GM23338 (cell line): ENCODE measurements at regions not wholly inside any gene's neighbourhood (a gene's known extent, or its start where the extent isn't known, plus 50 kb on each side); places are given as distances from the start of the nearest gene placed in this dataset.

Experiments used
- CREB1 ChIP-seq: fragments of 250-450 bp; sonication (Bioruptor Pico); IDR thresholded peaks from 2 replicates; pipeline ENCODE4 v1.5.0; 2020; ENCODE audit warnings: low read depth, mild to moderate bottlenecking, moderate library complexity
- ETS1 ChIP-seq: IDR thresholded peaks from 2 replicates; pipeline ENCODE4 v1.6.1; 2016; ENCODE audit warnings: antibody characterized with exemption
- EZH2 ChIP-seq: fragments of 200-600 bp; sonication (generic); IDR thresholded peaks from one replicate; pipeline ENCODE4 v1.8.0; 2017; ENCODE audit warnings: antibody characterized with exemption, mild to moderate bottlenecking, low read depth; ENCODE audit not compliant: unreplicated experiment
- EZH2phosphoT487 ChIP-seq: fragments of 200-600 bp; sonication (generic); IDR thresholded peaks from one replicate; pipeline ENCODE4 v1.8.1; 2018; ENCODE audit warnings: antibody characterized with exemption; ENCODE audit not compliant: unreplicated experiment
- JUNB ChIP-seq: IDR thresholded peaks from one replicate; pipeline ENCODE4 v1.6.1; 2016; ENCODE audit warnings: antibody characterized with exemption; ENCODE audit not compliant: unreplicated experiment
- NANOG ChIP-seq: IDR thresholded peaks from 2 replicates; pipeline ENCODE4 v1.6.1; 2016; ENCODE audit warnings: antibody characterized with exemption, borderline replicate concordance
- POLR2AphosphoS5 ChIP-seq: IDR thresholded peaks from 2 replicates; pipeline ENCODE4 v1.6.1; 2016; ENCODE audit warnings: antibody characterized with exemption, low read depth
- STAT1 ChIP-seq: IDR thresholded peaks from one replicate; pipeline ENCODE4 v1.6.1; 2016; ENCODE audit warnings: antibody characterized with exemption; ENCODE audit not compliant: unreplicated experiment
- ZNF114 ChIP-seq: fragments of 250-450 bp; sonication (Bioruptor Pico); IDR thresholded peaks from 2 replicates; pipeline ENCODE4 v1.5.0; 2020; ENCODE audit warnings: mild to moderate bottlenecking, moderate library complexity
- ZNF331 ChIP-seq: fragments of 250-450 bp; sonication (Bioruptor Pico); IDR thresholded peaks from 2 replicates; pipeline ENCODE4 v1.5.0; 2020; ENCODE audit warnings: low read depth, mild to moderate bottlenecking, moderate library complexity
- ZNF462 ChIP-seq: fragments of 250-450 bp; sonication (Bioruptor Pico); IDR thresholded peaks from 2 replicates; pipeline ENCODE4 v1.5.0; 2020; ENCODE audit warnings: mild to moderate bottlenecking, moderate library complexity
- TF ChIP-seq, protein P1 (sequence below), 2 experiments: fragments of 200-600 bp in 1 of 2; sonication (generic) in 1 of 2; conservative IDR thresholded peaks; 2 replicates each; pipeline versions ENCODE4 v1.5.1 to v1.6.1; 2016 to 2017; ENCODE audit warnings: antibody characterized with exemption in 2 of 2, low read depth in 2 of 2, mild to moderate bottlenecking in 2 of 2, moderate library complexity in 1 of 2
- TF ChIP-seq, protein P2 (sequence below): IDR thresholded peaks from one replicate; pipeline ENCODE4 v1.6.1; 2018; ENCODE audit warnings: antibody characterized with exemption; ENCODE audit not compliant: unreplicated experiment

DNA sequence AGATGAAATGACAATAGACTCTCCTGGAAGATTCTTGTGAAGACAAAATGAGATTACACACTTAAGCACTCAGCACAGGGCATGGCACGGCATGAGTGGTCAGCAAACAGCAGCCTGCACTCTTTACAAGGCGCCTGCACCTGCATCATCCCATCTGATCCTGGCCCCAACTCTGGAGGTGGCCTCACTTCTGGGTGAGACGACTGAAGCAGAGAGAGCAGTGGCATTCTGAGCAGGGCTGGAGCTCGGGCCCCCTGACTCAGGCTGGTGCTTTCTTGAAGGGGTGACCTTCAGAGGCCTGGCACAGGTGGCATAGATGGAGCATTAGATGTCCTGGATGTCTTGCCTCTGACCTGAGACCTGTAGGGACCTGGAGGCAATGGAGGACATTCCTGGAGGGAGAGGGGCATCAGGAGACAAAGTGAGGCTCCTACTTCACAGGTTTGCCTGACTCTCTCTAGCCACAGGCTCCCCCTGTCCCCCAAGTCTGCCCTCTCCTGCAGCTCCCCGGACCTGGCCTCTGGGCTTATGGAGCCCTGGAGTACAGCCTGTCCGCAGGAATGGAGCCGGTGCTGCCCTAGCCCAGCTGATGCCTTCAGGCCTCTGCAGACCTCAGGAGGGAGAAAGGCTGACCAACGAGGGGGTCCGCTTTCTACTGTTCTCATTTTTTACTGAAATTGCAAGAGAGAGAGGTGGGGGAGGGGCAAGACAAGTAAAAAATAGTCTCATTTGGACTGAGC is 65.5 kb upstream of the THY1 start:
- TF ChIP-seq, protein P1, sequence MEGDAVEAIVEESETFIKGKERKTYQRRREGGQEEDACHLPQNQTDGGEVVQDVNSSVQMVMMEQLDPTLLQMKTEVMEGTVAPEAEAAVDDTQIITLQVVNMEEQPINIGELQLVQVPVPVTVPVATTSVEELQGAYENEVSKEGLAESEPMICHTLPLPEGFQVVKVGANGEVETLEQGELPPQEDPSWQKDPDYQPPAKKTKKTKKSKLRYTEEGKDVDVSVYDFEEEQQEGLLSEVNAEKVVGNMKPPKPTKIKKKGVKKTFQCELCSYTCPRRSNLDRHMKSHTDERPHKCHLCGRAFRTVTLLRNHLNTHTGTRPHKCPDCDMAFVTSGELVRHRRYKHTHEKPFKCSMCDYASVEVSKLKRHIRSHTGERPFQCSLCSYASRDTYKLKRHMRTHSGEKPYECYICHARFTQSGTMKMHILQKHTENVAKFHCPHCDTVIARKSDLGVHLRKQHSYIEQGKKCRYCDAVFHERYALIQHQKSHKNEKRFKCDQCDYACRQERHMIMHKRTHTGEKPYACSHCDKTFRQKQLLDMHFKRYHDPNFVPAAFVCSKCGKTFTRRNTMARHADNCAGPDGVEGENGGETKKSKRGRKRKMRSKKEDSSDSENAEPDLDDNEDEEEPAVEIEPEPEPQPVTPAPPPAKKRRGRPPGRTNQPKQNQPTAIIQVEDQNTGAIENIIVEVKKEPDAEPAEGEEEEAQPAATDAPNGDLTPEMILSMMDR (conservative IDR thresholded peaks at IDR 0.05; ENCODE audit: low read depth in 2 of 2): no peak
- TF ChIP-seq ZNF331 (CRISPR knock-in tag): no peak
- TF ChIP-seq, protein P2, sequence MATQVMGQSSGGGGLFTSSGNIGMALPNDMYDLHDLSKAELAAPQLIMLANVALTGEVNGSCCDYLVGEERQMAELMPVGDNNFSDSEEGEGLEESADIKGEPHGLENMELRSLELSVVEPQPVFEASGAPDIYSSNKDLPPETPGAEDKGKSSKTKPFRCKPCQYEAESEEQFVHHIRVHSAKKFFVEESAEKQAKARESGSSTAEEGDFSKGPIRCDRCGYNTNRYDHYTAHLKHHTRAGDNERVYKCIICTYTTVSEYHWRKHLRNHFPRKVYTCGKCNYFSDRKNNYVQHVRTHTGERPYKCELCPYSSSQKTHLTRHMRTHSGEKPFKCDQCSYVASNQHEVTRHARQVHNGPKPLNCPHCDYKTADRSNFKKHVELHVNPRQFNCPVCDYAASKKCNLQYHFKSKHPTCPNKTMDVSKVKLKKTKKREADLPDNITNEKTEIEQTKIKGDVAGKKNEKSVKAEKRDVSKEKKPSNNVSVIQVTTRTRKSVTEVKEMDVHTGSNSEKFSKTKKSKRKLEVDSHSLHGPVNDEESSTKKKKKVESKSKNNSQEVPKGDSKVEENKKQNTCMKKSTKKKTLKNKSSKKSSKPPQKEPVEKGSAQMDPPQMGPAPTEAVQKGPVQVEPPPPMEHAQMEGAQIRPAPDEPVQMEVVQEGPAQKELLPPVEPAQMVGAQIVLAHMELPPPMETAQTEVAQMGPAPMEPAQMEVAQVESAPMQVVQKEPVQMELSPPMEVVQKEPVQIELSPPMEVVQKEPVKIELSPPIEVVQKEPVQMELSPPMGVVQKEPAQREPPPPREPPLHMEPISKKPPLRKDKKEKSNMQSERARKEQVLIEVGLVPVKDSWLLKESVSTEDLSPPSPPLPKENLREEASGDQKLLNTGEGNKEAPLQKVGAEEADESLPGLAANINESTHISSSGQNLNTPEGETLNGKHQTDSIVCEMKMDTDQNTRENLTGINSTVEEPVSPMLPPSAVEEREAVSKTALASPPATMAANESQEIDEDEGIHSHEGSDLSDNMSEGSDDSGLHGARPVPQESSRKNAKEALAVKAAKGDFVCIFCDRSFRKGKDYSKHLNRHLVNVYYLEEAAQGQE: no peak
- no peak for TF ChIP-seq EZH2
- TF ChIP-seq POLR2AphosphoS5: no peak
- TF ChIP-seq NANOG: no peak
- no peak for TF ChIP-seq EZH2phosphoT487
- TF ChIP-seq CREB1 (CRISPR knock-in tag): no peak
- no peak for TF ChIP-seq STAT1
- TF ChIP-seq JUNB: no peak
- TF ChIP-seq ZNF114: no peak
- TF ChIP-seq ETS1: no peak
- TF ChIP-seq ZNF462 (CRISPR knock-in tag): no peak
